ENCODE measurements at regions not wholly inside any gene's neighbourhood (a gene's known extent, or its start where the extent isn't known, plus 50 kb on each side); places are given as distances from the start of the nearest gene placed in this dataset.

GRCh38 chr15:38164507-38164906 lies 88.1 kb upstream of the SPRED1 start:
- Histone ChIP-seq H4K20me1 (ENCODE audit: insufficient read depth) (no peaks in the 10 kb centered on the region), H3K9me3 (ENCODE audit: low read length) (no peaks in the 10 kb centered on the region), H3K27me3 (ENCODE audit: insufficient read depth, low read depth, low read length) (no peaks in the 10 kb centered on the region), H3K9me2 (ENCODE audit: insufficient read depth, low read length) (no peaks in the 10 kb centered on the region), H3K4me2 (ENCODE audit: low read length) (no peak overlapping the region), H3F3A (ENCODE audit: insufficient read depth, low read length, poor library complexity, severe bottlenecking) (no peaks in the 10 kb centered on the region), H3K79me2 (replicated peaks; ENCODE audit: insufficient read depth, low read length) (no peaks in the 10 kb centered on the region), H3K4me3 (ENCODE audit: low read length) (no peak overlapping the region), H3K9ac (ENCODE audit: low read length) (no peak overlapping the region), H3K36me3 (ENCODE audit: insufficient read depth, low read length) (no peaks in the 10 kb centered on the region), H2AFZ (ENCODE audit: low read depth, low read length) (no peak overlapping the region), H3K27ac (ENCODE audit: low read length) (no peak overlapping the region)
- no peak for TF ChIP-seq EP300 (conservative IDR thresholded peaks at IDR 0.05; ENCODE audit: poor library complexity, severe bottlenecking)
- TF ChIP-seq EZH2 (IDR thresholded peaks at IDR 0.05; ENCODE audit: borderline replicate concordance, insufficient read depth, low read length, poor library complexity, severe bottlenecking), result no peak
- TF ChIP-seq, protein P1, sequence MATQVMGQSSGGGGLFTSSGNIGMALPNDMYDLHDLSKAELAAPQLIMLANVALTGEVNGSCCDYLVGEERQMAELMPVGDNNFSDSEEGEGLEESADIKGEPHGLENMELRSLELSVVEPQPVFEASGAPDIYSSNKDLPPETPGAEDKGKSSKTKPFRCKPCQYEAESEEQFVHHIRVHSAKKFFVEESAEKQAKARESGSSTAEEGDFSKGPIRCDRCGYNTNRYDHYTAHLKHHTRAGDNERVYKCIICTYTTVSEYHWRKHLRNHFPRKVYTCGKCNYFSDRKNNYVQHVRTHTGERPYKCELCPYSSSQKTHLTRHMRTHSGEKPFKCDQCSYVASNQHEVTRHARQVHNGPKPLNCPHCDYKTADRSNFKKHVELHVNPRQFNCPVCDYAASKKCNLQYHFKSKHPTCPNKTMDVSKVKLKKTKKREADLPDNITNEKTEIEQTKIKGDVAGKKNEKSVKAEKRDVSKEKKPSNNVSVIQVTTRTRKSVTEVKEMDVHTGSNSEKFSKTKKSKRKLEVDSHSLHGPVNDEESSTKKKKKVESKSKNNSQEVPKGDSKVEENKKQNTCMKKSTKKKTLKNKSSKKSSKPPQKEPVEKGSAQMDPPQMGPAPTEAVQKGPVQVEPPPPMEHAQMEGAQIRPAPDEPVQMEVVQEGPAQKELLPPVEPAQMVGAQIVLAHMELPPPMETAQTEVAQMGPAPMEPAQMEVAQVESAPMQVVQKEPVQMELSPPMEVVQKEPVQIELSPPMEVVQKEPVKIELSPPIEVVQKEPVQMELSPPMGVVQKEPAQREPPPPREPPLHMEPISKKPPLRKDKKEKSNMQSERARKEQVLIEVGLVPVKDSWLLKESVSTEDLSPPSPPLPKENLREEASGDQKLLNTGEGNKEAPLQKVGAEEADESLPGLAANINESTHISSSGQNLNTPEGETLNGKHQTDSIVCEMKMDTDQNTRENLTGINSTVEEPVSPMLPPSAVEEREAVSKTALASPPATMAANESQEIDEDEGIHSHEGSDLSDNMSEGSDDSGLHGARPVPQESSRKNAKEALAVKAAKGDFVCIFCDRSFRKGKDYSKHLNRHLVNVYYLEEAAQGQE (IDR thresholded peaks at IDR 0.05; ENCODE audit: borderline replicate concordance), result no peak
- no peak for TF ChIP-seq RAD21 (conservative IDR thresholded peaks at IDR 0.05)
- TF ChIP-seq TAF1 (IDR thresholded peaks at IDR 0.05; ENCODE audit: low read depth), result no peak
- TF ChIP-seq CTCF (IDR thresholded peaks at IDR 0.05; ENCODE audit: poor library complexity, severe bottlenecking), result no peak
- TF ChIP-seq SMC3 (conservative IDR thresholded peaks at IDR 0.05; ENCODE audit: poor library complexity), result no peak
- TF ChIP-seq POLR2AphosphoS5 (IDR thresholded peaks at IDR 0.05), result no peak
- TF ChIP-seq MXI1 (conservative IDR thresholded peaks at IDR 0.05; ENCODE audit: poor library complexity, severe bottlenecking), result no peak

GRCh38 chr15:38168467-38169070 lies 84.1 kb upstream of the SPRED1 start:
- Histone ChIP-seq H3K27me3 (ENCODE audit: insufficient read depth, low read depth, low read length) (no peaks in the 10 kb centered on the region), H3K9me2 (ENCODE audit: insufficient read depth, low read length) (no peaks in the 10 kb centered on the region), H2AFZ (ENCODE audit: low read depth, low read length) (no peak overlapping the region), H3K36me3 (ENCODE audit: insufficient read depth, low read length) (no peaks in the 10 kb centered on the region), H3K4me3 (ENCODE audit: low read length) (no peak overlapping the region), H4K20me1 (ENCODE audit: insufficient read depth) (no peaks in the 10 kb centered on the region), H3K4me2 (ENCODE audit: low read length) (no peak overlapping the region), H3K9ac (ENCODE audit: low read length) (no peak overlapping the region), H3F3A (ENCODE audit: insufficient read depth, low read length, poor library complexity, severe bottlenecking) (no peaks in the 10 kb centered on the region), H3K9me3 (ENCODE audit: low read length) (no peaks in the 10 kb centered on the region), H3K79me2 (replicated peaks; ENCODE audit: insufficient read depth, low read length) (no peaks in the 10 kb centered on the region), H3K27ac (ENCODE audit: low read length) (no peak overlapping the region)
- TF ChIP-seq SMC3 (conservative IDR thresholded peaks at IDR 0.05; ENCODE audit: poor library complexity), result no peak
- TF ChIP-seq TAF1 (IDR thresholded peaks at IDR 0.05; ENCODE audit: low read depth), result no peak
- TF ChIP-seq, protein P1 (IDR thresholded peaks at IDR 0.05; ENCODE audit: borderline replicate concordance), result no peak
- TF ChIP-seq POLR2AphosphoS5 (IDR thresholded peaks at IDR 0.05), result no peak

Measured in neural cell (in vitro differentiated cells).